Transverse colon (tissue), 3 donors: ENCODE measurements at regions not wholly inside any gene's neighbourhood (a gene's known extent, or its start where the extent isn't known, plus 50 kb on each side); places are given as distances from the start of the nearest gene placed in this dataset.

Experiments used
- CTCF ChIP-seq, 5 experiments: fragments of 200-600 bp in 3 of 5; fragments of 450-650 bp in 2 of 5; sonication (generic) in 3 of 5; IDR thresholded peaks; 1 replicate in 2 of 5; 2 replicates in 3 of 5; pipeline ENCODE4 v1.5.1; 2016 to 2017; ENCODE audit warnings: antibody characterized with exemption in 5 of 5, inconsistent platforms in 3 of 5, mild to moderate bottlenecking in 2 of 5, moderate library complexity in 1 of 5
- EP300 ChIP-seq: sonication (generic); formaldehyde crosslinking; IDR thresholded peaks from one replicate; pipeline ENCODE4 v1.6.1; 2017; ENCODE audit warnings: antibody characterized with exemption, low read depth

- no peak for TF ChIP-seq EP300
- TF ChIP-seq CTCF (IDR thresholded peaks at IDR 0.05): no peak
Observed at GRCh38 chr7:149655784-149656183, 117.6 kb downstream of the ZNF467 start.
